Motor neuron (in vitro differentiated cells): ENCODE measurements at regions not wholly inside any gene's neighbourhood (a gene's known extent, or its start where the extent isn't known, plus 50 kb on each side); places are given as distances from the start of the nearest gene placed in this dataset.

Experiments
- ATAC-seq, 8 experiments: fragments of 200-7000 bp; cut with Tn5 transposase; replicated peaks in 6 of 8; 2 replicates each; pipeline ENCODE4 v1.8.0; 2021; ENCODE audit warnings: mild to moderate bottlenecking in 8 of 8, moderate library complexity in 8 of 8
- H3K27ac ChIP-seq, 2 donors: fragments of 250-450 bp; sonication (Bioruptor Pico); 2 replicates each; pipeline ENCODE4 v1.9.0; 2021; ENCODE audit warnings: antibody characterized with exemption in 2 of 2, mild to moderate bottlenecking in 2 of 2, moderate library complexity in 1 of 2
- H3K4me1 ChIP-seq, 2 donors: fragments of 250-450 bp; sonication (Bioruptor Pico); replicated peaks in 1 of 2; 2 replicates each; pipeline ENCODE4 v1.6.1; 2021; ENCODE audit warnings: antibody characterized with exemption in 2 of 2, mild to moderate bottlenecking in 2 of 2, moderate library complexity in 1 of 2
- H3K4me3 ChIP-seq, 5 donors: fragments of 250-450 bp; sonication (Bioruptor Pico); 2 replicates each; pipeline ENCODE4 v1.9.0; 2021; ENCODE audit warnings: antibody characterized with exemption in 5 of 5, mild to moderate bottlenecking in 5 of 5, moderate library complexity in 4 of 5
- WGBS, 10 experiments: fragments of 450-650 bp; shearing (Covaris generic); methylation state at CpG; one replicate each; pipeline ENCODE4 v1.0.0; 2022; 5-methylcytosine and 5-hydroxymethylcytosine counted together
- in situ Hi-C, 9 experiments: fragments of 400-800 bp; cut with MboI; loops; one replicate each; pipeline ENCODE4 v1.15.0; 2021; ENCODE audit warnings: low sequenced_read_pairs in 9 of 9, low pct_unique_long_range_greater_than_20kb in 2 of 9; ENCODE audit not compliant: unreplicated experiment in 9 of 9

DNA sequence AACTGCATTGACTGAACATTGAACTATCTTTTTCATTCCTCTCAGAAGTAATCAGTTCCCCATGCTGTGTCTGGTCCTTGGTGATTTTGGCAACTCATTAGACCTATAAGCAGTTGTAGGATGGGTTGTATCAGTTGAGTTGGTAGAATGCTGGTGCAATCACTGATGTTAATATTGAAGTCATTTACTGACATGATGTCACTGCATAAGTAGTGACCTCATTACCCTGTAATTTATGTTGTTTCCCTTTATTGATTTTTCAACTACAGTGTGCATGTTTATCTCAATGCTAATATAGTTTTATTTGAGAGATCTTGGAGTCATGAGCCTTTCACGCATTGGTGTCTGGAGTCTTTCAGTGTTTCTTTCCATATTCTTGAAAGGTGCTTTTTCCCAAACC lies 275.0 kb downstream of the SPATA31D1 start:
- ATAC-seq, result peak in 3 of 8 experiments; percentile 31 to 54 (median 34)
- WGBS, 10 experiments, result 64 to 100% (median 77%) methylated on average over 1 of the region's 1 CpG; no CpG with 5 or more reads in 2 of the 10 experiments
- in situ Hi-C loops, result no loop called here

DNA sequence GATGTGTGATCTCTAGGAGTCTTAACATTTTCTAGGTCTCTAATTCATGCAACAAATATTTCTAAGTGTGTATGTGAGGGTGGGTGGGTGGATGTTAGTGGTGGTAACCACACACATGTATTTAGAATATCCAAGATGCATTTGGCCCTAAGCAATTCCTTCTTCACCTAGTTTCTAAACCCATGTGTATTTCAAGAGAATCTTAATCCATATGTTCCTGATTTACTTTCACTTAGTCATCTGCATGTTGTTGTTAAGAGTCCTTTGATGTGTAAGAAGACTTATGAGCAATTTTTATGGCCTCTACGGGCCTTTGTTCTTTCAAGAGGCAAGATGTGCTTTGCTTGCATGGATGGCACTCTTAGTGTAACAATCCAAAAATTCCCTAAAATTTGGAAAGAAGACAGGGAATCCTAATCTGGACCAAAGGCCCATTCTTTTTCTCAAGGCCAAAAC lies 282.6 kb downstream of the SPATA31D1 start:
- Histone ChIP-seq H3K4me3 (no peak overlapping the region), H3K27ac (no peak overlapping the region), H3K4me1 (peaks cover 0 to 15% of the 10 kb centered on the region in 2 donors)
- WGBS, 10 experiments, result 0 to 100% (median 50%) methylated on average over 1 of the region's 1 CpG; no CpG with 5 or more reads in 3 of the 10 experiments
- in situ Hi-C loops, result no loop called here
- peak in 3 of 8 experiments; percentile 61 to 90 (median 80) for ATAC-seq

More for the DNA sequence above, 275.0 kb downstream of the SPATA31D1 start:
- Histone ChIP-seq H3K27ac (no peak overlapping the region), H3K4me3 (no peak overlapping the region), H3K4me1 (no peaks in the 10 kb centered on the region)

DNA sequence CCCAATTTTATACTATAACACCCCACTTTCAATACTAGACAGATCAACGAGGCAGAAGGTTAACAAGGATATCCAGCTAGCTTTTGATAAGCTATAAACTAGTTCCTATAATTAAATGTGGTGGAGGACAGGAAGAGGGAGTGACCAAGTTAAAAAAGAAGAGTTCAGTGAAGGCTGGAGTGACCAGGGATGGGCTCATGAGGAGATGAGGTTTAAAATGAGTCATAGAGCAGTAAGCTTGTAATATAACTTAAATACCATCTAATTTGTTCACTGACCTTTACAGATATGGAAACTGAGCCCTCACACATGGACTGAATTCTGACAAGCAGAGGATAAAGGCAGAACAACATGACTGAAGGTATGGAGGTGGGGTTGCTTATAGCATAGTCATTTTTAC lies 284.5 kb downstream of the SPATA31D1 start:
- no peak overlapping the region for H3K4me3 ChIP-seq
- H3K27ac ChIP-seq, result no peak overlapping the region
- WGBS, 10 experiments, result 0 to 88% (median 57%) methylated on average over 1 of the region's 1 CpG; no CpG with 5 or more reads in 1 of the 10 experiments
- peaks cover 0 to 19% of the 10 kb centered on the region in 2 donors for H3K4me1 ChIP-seq
- ATAC-seq, result peak in 2 of 8 experiments; percentile 40 to 48
- in situ Hi-C loops, result no loop called here

DNA sequence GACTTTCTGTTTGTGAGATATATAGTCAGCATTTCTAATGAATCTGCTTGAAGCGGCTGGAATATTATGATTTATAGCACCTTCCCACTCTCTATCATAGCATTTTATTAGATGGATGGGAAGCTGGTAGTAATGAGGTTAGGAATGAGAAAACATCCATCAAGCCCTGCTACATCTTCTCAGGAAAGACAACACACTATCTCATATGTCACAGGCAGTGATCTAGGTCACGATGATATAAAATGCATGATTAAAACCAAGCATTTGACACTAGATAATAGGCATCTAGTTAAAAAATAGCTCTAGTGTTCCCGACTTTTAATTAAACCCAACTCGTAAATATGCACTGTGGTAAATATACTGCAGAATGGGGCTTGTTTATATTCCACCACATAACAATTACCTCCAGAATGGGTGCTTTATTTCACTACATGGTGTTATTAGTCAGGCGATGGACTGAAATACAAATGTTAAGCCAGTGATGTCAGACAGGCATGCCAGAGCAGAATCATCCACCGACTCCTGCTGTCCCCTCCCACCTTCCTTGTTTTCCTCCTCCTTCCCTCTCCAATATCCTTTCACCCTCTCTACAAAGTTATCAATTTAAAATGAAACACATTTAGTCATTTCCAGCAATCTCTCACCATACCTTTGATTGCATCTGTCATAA lies 286.8 kb downstream of the SPATA31D1 start:
- in situ Hi-C loops, result no loop called here
- peak in 5 of 8 experiments; percentile 90 to 97 (median 92) for ATAC-seq

DNA sequence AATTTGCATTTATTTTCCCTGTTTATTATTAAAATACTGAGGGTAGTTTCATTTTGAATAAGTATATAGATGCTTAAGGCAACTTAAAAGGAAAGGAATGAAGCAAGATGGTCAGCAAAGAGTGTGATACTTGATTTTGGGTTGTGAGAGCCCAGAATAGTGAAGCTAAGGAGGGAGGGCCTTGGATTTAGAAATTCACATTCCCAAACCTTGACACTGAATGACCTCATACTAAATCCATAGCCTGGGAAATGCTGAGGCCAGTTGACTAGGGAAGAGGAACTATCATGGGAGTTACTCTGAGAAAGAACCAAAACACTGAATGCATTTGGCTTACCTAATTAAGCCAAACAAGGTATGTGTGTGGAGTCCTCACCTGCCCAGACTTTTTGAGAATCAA lies 292.5 kb downstream of the SPATA31D1 start:
- in situ Hi-C loops, result no loop called here
- no peak overlapping the region for H3K4me3 ChIP-seq
- peaks cover 0 to 5% of the 10 kb centered on the region in 2 donors for H3K4me1 ChIP-seq
- ATAC-seq, result no peak
- no peak overlapping the region for H3K27ac ChIP-seq

More for the DNA sequence above, 286.8 kb downstream of the SPATA31D1 start:
- no peak overlapping the region for H3K4me3 ChIP-seq
- 40 to 95% (median 70%) methylated on average over 1 to 6 of the region's 6 CpGs; no CpG with 5 or more reads in 1 of the 10 experiments for WGBS, 10 experiments
- peaks cover 0 to 19% of the 10 kb centered on the region in 2 donors for H3K4me1 ChIP-seq
- no peak overlapping the region for H3K27ac ChIP-seq

DNA sequence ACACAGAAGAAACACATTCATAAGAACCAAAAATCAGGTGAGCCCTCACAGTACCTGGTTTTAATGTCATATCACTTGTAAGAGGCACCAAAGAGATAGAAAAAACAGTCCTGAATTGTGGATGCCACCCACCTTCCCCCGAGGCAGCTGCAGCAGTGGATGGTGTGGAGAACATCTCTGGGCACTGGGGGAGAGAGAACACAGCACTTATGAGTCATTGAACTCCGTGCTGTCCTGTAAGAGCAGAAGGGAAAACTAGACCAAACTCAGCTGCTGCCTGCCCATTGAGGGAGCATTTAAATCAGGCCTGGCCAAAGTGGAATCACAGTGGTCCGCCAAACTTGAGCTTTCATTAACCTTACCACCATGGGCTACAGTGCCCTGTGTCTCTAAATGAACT lies 296.2 kb downstream of the SPATA31D1 start:
- in situ Hi-C loops, result no loop called here
- Histone ChIP-seq H3K4me1 (no peaks in the 10 kb centered on the region), H3K27ac (no peak overlapping the region), H3K4me3 (no peak overlapping the region)
- WGBS, 10 experiments, result 0 to 100% (median 67%) methylated on average over 1 to 3 of the region's 3 CpGs; no CpG with 5 or more reads in 5 of the 10 experiments
- no peak for ATAC-seq

DNA sequence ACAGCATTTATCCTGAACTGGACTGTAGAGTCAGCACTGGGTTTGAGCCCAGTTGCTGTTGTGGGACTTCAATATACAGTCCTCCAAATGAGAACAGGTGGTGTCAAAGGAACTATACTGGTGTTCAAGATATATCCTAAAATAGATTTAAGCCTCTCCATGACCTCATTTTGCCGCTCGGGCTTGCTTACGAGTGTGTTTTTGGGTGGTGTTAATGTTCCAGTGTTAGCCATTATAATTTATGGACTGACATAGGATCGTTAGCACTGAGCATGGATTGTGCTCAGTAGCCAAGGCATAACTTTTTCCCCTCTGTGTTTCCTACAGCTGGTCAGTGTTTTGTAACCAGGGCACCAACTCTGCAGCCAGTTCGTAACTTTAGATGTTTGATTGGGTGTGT lies 306.6 kb downstream of the SPATA31D1 start:
- WGBS, 10 experiments, result 71 to 100% (median 100%) methylated on average over 1 to 5 of the region's 5 CpGs; no CpG with 5 or more reads in 4 of the 10 experiments
- Histone ChIP-seq H3K4me3 (no peak overlapping the region), H3K27ac (no peak overlapping the region), H3K4me1 (no peaks in the 10 kb centered on the region)
- in situ Hi-C loops, result no loop called here
- ATAC-seq, result no peak

DNA sequence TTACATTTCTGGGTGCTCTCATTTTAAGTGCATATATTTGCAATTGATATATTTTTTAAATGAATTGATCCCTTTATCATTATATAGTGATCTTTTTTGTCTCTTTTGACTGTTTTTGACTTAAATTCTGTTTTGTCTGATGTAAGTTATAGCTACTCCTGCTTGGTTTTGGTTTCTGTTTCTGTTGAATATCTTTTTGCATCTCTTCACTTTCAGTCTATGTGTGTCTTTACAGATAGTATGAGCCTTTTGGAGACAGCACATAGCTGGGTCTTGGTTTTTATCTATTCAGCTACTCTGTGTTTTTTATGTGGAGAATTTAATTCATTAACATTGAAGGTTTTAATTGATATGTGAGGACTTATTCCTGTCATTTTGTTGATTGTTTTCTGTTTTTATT lies 311.3 kb downstream of the SPATA31D1 start:
- H3K27ac ChIP-seq, result no peak overlapping the region
- in situ Hi-C loops, result no loop called here
- no peak overlapping the region for H3K4me3 ChIP-seq
- no peaks in the 10 kb centered on the region for H3K4me1 ChIP-seq
- no peak for ATAC-seq

DNA sequence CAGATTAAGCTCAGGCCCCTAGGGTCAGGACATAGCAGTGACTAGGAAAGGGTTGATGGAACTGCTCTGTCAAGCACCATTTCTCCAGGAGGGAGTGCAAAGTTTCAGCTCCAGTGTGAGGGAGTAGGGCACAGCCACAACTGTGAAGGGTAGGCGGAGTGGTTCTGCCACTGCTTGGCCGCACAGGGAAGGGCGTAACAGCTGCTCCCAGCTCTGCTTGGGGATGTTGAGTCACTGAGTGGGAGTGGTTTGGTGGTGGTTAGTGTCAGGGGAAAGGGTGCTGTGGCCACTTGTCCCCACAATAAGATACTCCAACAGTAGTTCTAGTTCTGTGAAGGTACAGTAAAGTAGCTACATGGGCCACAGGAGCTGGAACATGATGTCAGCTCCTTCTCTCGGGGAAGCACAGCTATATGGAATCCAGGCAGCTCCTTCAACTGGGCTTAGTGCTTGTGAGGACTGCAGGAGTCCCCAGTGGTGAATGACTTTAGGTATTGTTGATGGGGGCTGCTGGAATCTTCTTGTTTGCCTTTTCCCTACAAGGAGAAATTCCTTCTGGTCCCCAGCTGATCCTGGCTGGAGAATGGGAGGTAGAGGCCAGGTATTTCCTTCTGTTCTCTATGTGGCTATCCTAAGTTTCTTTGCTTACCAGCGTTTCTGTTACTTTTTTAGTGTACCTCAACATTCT lies 314.5 kb downstream of the SPATA31D1 start:
- in situ Hi-C loops, result no loop called here
- ATAC-seq, result peak in 1 of 8 experiments; percentile 75
- Histone ChIP-seq H3K27ac (no peak overlapping the region), H3K4me1 (no peaks in the 10 kb centered on the region), H3K4me3 (no peak overlapping the region)
- WGBS, 10 experiments, result 34 to 100% (median 75%) methylated on average over 1 to 5 of the region's 5 CpGs; no CpG with 5 or more reads in 2 of the 10 experiments

DNA sequence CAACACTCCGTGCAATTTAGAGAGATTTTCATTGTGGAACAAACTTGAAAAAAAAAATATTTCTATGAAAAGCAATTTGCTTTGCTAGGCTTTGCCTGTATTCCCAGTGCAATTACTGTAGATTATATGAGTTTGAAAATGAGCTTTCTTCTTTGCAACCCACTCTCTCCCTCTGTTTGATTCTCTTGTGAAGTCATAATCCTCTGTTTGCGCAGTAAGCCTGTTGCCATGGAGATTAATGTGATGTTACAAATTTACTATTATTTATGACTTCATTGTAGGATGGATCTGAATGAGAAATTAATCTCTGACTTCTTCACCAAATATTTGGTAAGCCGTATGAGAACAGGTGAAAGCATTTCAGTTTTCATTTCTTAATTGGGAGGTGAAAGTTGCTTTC lies 320.3 kb downstream of the SPATA31D1 start:
- Histone ChIP-seq H3K4me1 (no peaks in the 10 kb centered on the region), H3K27ac (no peak overlapping the region), H3K4me3 (no peak overlapping the region)
- ATAC-seq, result peak in 1 of 8 experiments; percentile 36
- WGBS, 10 experiments, result 57 to 92% (median 83%) methylated on average over 2 to 3 of the region's 3 CpGs; no CpG with 5 or more reads in 1 of the 10 experiments
- in situ Hi-C loops, result no loop called here

DNA sequence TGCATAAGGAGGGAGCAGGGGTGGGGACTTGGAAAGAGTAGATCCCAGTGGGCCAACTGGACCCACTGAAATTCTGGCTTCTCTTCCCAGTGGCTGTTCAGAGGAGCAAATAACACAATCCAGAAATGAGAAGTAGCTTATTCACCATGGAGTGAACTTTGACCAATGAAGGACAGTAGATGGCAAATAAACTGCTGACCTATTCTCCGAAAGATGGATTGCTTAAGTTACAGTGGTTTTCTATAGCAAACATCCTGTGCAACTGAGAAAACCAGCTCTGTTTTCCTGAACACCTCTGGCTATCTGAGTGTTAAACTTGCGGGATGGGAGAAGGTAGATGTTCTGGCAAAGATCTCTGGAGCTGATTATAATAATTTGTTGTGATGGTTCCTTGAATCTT lies 325.1 kb downstream of the SPATA31D1 start:
- Histone ChIP-seq H3K4me1 (no peaks in the 10 kb centered on the region), H3K4me3 (no peak overlapping the region), H3K27ac (no peak overlapping the region)
- 32 to 100% (median 80%) methylated on average over 1 to 2 of the region's 2 CpGs; no CpG with 5 or more reads in 1 of the 10 experiments for WGBS, 10 experiments
- ATAC-seq, result no peak
- in situ Hi-C loops, result no loop called here

DNA sequence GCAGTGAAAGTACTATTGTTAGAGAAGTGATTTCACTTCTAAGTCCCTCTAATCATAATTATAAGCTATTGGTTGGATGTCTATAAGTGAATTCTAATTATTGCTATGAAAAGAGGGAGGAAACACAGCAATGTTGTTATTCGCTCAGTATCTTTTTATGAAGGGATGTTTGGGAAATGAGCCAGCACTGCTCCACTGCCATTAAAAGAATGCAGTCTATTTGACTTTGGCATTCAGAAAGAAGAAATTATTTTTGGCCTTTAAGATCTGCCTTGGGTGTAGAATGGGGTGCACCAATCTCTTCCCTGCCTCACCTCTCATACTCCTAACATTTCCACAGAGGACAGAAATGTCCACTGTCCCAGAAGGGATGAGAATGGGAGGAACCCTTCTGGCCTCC lies 332.0 kb downstream of the SPATA31D1 start:
- ATAC-seq, result no peak
- in situ Hi-C loops, result no loop called here
- Histone ChIP-seq H3K27ac (no peak overlapping the region), H3K4me1 (no peaks in the 10 kb centered on the region), H3K4me3 (no peak overlapping the region)
- WGBS, 10 experiments, result 0 to 100% (median 68%) methylated on average over 1 of the region's 1 CpG; no CpG with 5 or more reads in 4 of the 10 experiments

DNA sequence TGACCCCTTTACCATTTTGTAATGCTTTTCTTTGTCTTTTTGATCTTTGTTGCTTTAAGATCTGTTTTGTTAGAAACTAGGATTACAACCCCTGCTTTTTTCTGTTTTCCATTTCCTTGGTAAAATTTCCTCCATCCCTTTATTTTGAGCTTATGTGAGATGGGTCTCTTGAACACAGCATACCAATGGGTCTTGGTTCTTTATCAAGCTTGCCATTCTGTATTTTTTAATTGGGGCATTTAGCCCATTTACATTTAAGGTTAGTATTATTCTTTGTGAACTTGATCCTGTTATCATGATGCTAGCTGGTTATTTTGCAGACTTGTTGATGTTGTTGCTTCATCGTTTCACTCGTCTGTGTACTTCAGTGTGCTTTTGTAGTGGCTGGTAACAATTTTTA lies 337.3 kb downstream of the SPATA31D1 start:
- no peak overlapping the region for H3K4me3 ChIP-seq
- H3K4me1 ChIP-seq, result no peaks in the 10 kb centered on the region
- no peak overlapping the region for H3K27ac ChIP-seq
- in situ Hi-C loops, result no loop called here
- ATAC-seq, result no peak
- WGBS, 10 experiments, result 68 to 93% (median 79%) methylated on average over 2 of the region's 2 CpGs; no CpG with 5 or more reads in 6 of the 10 experiments
